ENCODE measurements at regions not wholly inside any gene's neighbourhood (a gene's known extent, or its start where the extent isn't known, plus 50 kb on each side); places are given as distances from the start of the nearest gene placed in this dataset.
"Not testable (repeated sequence)": the region's sequence is repeated elsewhere in the genome, so short reads cannot be mapped to it uniquely, and the experiment has no call there.

- intact Hi-C loops (cut with micrococcal nuclease): no loop called here
Measured at GRCh38 chr1:199937161-199937560, 90.3 kb upstream of the NR5A2 start.

GRCh38 chr1:199937661-199938060 lies 89.8 kb upstream of the NR5A2 start:
- intact Hi-C loops (cut with micrococcal nuclease): no loop called here

GRCh38 chr1:199944986-199945385 lies 82.5 kb upstream of the NR5A2 start:
- intact Hi-C loops (cut with micrococcal nuclease): no loop called here

GRCh38 chr1:199945591-199945990 lies 81.9 kb upstream of the NR5A2 start:
- intact Hi-C loops (cut with micrococcal nuclease): no loop called here

GRCh38 chr1:199946305-199947155 lies 81.0 kb upstream of the NR5A2 start:
- intact Hi-C loops (cut with micrococcal nuclease): no loop called here

GRCh38 chr1:199948587-199949280 lies 78.8 kb upstream of the NR5A2 start:
- intact Hi-C loops (cut with micrococcal nuclease): no loop called here

GRCh38 chr1:199951005-199951404 lies 76.5 kb upstream of the NR5A2 start:
- intact Hi-C loops (cut with micrococcal nuclease): not testable (repeated sequence)

- intact Hi-C loops (cut with micrococcal nuclease): no loop called here
Measured at GRCh38 chr1:199953651-199954050, 73.9 kb upstream of the NR5A2 start.

- intact Hi-C loops (cut with micrococcal nuclease): no loop called here
Measured at GRCh38 chr1:199954699-199955098, 72.8 kb upstream of the NR5A2 start.

- intact Hi-C loops (cut with micrococcal nuclease): no loop called here
Measured at GRCh38 chr1:199955235-199955634, 72.3 kb upstream of the NR5A2 start.

GRCh38 chr1:199956005-199956404 lies 71.5 kb upstream of the NR5A2 start:
- intact Hi-C loops (cut with micrococcal nuclease): no loop called here

GRCh38 chr1:199959033-199959774 lies 68.3 kb upstream of the NR5A2 start:
- intact Hi-C loops (cut with micrococcal nuclease): no loop called here

GRCh38 chr1:199959775-199960110 lies 67.8 kb upstream of the NR5A2 start:
- intact Hi-C loops (cut with micrococcal nuclease): no loop called here

- intact Hi-C loops (cut with micrococcal nuclease): no loop called here
Measured at GRCh38 chr1:199970125-199970524, 57.4 kb upstream of the NR5A2 start.

- intact Hi-C loops (cut with micrococcal nuclease): no loop called here
Measured at GRCh38 chr1:199976496-199977144, 50.9 kb upstream of the NR5A2 start.
